NCI-H748 (cell line): ENCODE measurements at regions not wholly inside any gene's neighbourhood (a gene's known extent, or its start where the extent isn't known, plus 50 kb on each side); places are given as distances from the start of the nearest gene placed in this dataset.
A peak's percentile ranks its signal among the peaks of the same experiment; 100 is the strongest.
"Not testable (repeated sequence)": the region's sequence is repeated elsewhere in the genome, so short reads cannot be mapped to it uniquely, and the experiment has no call there.

Source experiments
- DNase-seq: peaks from one replicate; lab custom pipeline; 2025; ENCODE audit not compliant: unreplicated experiment; lab: John Stamatoyannopoulos, UW

GRCh38 chr3:89013536-89013935, 93.9 kb upstream of the EPHA3 start:
- DNase-seq, result no peak

GRCh38 chr3:89017531-89017930, 89.9 kb upstream of the EPHA3 start:
- no peak for DNase-seq

- peak; percentile 37 for DNase-seq
Observed at GRCh38 chr3:89025185-89025584, 82.2 kb upstream of the EPHA3 start.

GRCh38 chr3:89032346-89033013, 74.9 kb upstream of the EPHA3 start:
- no peak for DNase-seq

- not testable (repeated sequence) for DNase-seq
Observed at GRCh38 chr3:89034723-89035122, 72.7 kb upstream of the EPHA3 start.

GRCh38 chr3:89038869-89039268, 68.6 kb upstream of the EPHA3 start:
- DNase-seq, result no peak

GRCh38 chr3:89042236-89042835, 65.1 kb upstream of the EPHA3 start:
- no peak for DNase-seq

GRCh38 chr3:89043406-89043932, 64.0 kb upstream of the EPHA3 start:
- DNase-seq, result peak; percentile 33

- DNase-seq, result no peak
Observed at GRCh38 chr3:89046661-89047060, 60.8 kb upstream of the EPHA3 start.

GRCh38 chr3:89049119-89049518, 58.3 kb upstream of the EPHA3 start:
- DNase-seq, result no peak

- no peak for DNase-seq
Observed at GRCh38 chr3:89052386-89052785, 55.0 kb upstream of the EPHA3 start.

- DNase-seq, result no peak
Observed at GRCh38 chr3:89057398-89057797, 50.0 kb upstream of the EPHA3 start.
